Muscle of leg (tissue), 3 donors: ENCODE measurements at regions not wholly inside any gene's neighbourhood (a gene's known extent, or its start where the extent isn't known, plus 50 kb on each side); places are given as distances from the start of the nearest gene placed in this dataset.
A peak's percentile ranks its signal among the peaks of the same experiment; 100 is the strongest.

Source experiments
- DNase-seq: peaks from one replicate; pipeline ENCODE4 v3.0.0; 2013
- H3K27ac ChIP-seq: one replicate; pipeline ENCODE4 v1.5.1; 2013; ENCODE audit warnings: mild to moderate bottlenecking, low read length, control low read depth
- H3K27me3 ChIP-seq: one replicate; pipeline ENCODE4 v1.6.1; 2013; ENCODE audit warnings: low read length; ENCODE audit not compliant: control insufficient read depth, insufficient read depth
- H3K36me3 ChIP-seq: one replicate; pipeline ENCODE4 v1.6.1; 2013; ENCODE audit warnings: low read length; ENCODE audit not compliant: control insufficient read depth, insufficient read depth
- H3K4me1 ChIP-seq: one replicate; pipeline ENCODE4 v1.6.1; 2013; ENCODE audit warnings: low read length; ENCODE audit not compliant: control insufficient read depth, insufficient read depth
- H3K4me3 ChIP-seq: one replicate; pipeline ENCODE4 v1.5.1; 2013; ENCODE audit warnings: low read length, control low read depth
- H3K9me3 ChIP-seq: replicated peaks from 2 replicates; pipeline ENCODE4 v1.6.1; 2013; ENCODE audit warnings: low read depth, low read length; ENCODE audit not compliant: control insufficient read depth
- WGBS: methylation state at CpG from one replicate; pipeline ENCODE4 v1.1.5; 2013; ENCODE audit warnings: missing lambda C conversion rate; ENCODE audit not compliant: insufficient coverage; 5-methylcytosine and 5-hydroxymethylcytosine counted together

GRCh38 chr5:171612749-171613148 is 172.9 kb upstream of the SMIM23 start:
- H3K4me1 ChIP-seq, result peaks cover 17% of the 10 kb centered on the region
- 30% methylated on average over 4 of the region's 5 CpGs for WGBS
- no peaks in the 10 kb centered on the region for H3K9me3 ChIP-seq
- H3K36me3 ChIP-seq, result no peaks in the 10 kb centered on the region
- peaks cover 18% of the 10 kb centered on the region for H3K27me3 ChIP-seq
- DNase-seq, result no peak
- H3K4me3 ChIP-seq, result no peak overlapping the region
- no peak overlapping the region for H3K27ac ChIP-seq

GRCh38 chr5:171614511-171614910 is 171.1 kb upstream of the SMIM23 start:
- Histone ChIP-seq H3K9me3 (no peaks in the 10 kb centered on the region), H3K36me3 (no peaks in the 10 kb centered on the region), H3K27me3 (peaks cover 18% of the 10 kb centered on the region), H3K4me3 (no peak overlapping the region), H3K27ac (no peak overlapping the region), H3K4me1 (peaks cover 18% of the 10 kb centered on the region)
- WGBS, result no CpG with 5 or more reads among the region's 5 CpGs
- DNase-seq, result no peak

GRCh38 chr5:171614971-171615653 is 170.5 kb upstream of the SMIM23 start:
- Histone ChIP-seq H3K4me1 (peaks cover 18% of the 10 kb centered on the region), H3K9me3 (no peaks in the 10 kb centered on the region), H3K27me3 (peaks cover 18% of the 10 kb centered on the region), H3K4me3 (no peak overlapping the region), H3K27ac (no peak overlapping the region), H3K36me3 (no peaks in the 10 kb centered on the region)
- WGBS, result 18% methylated on average over 4 of the region's 22 CpGs
- peak; percentile 79 for DNase-seq

GRCh38 chr5:171615705-171616640 is 169.6 kb upstream of the SMIM23 start:
- H3K27ac ChIP-seq, result no peak overlapping the region
- no peaks in the 10 kb centered on the region for H3K9me3 ChIP-seq
- no peak overlapping the region for H3K4me3 ChIP-seq
- peak; percentile 52 for DNase-seq
- 19% methylated on average over 6 of the region's 22 CpGs for WGBS
- peaks cover 18% of the 10 kb centered on the region for H3K4me1 ChIP-seq
- peaks cover 18% of the 10 kb centered on the region for H3K27me3 ChIP-seq
- H3K36me3 ChIP-seq, result no peaks in the 10 kb centered on the region

GRCh38 chr5:171617266-171617665 is 168.4 kb upstream of the SMIM23 start:
- H3K27me3 ChIP-seq, result peaks cover 18% of the 10 kb centered on the region
- DNase-seq, result no peak
- H3K4me1 ChIP-seq, result peaks cover 18% of the 10 kb centered on the region
- WGBS, result 76% methylated on average over 9 of the region's 12 CpGs
- no peaks in the 10 kb centered on the region for H3K36me3 ChIP-seq
- H3K9me3 ChIP-seq, result no peaks in the 10 kb centered on the region
- H3K27ac ChIP-seq, result no peak overlapping the region
- H3K4me3 ChIP-seq, result no peak overlapping the region

DNA sequence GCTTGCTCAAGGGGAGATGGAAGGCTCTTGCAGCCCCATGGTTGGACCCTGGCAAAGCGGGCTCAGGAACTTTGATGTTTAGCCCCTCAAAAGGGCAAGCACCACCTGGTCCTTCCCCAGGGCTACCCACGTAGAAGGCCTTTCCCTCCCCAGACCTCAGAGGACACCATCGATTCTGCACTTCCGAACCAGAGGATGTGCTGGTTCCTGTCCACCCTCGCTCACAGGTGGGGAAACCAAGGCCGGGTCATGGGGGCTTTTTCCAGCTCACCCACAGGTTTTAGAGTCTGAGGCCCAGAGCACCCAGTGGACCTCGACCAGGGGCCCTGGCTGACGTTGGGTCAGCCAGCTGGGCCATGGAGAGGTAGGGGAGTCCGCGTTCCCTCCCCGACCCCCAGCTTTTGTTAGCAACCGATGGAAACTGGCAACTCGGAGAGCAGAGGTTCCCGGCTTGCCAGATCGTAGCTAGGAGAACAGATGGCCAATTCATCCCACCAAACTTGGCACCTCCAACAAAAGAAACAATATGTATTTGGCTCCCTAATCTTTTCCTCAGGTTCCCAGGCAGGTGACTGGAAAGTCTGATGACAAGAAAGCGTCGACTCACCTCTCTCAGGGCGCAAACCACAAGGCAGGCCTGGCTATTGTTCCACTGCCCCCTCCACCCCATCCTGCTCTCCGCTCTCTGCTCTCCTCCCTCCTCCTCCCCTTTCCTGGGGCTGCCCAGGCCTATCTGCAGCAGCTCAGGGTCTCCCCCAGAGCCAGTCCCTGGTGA is 167.6 kb upstream of the SMIM23 start:
- Histone ChIP-seq H3K27ac (peak overlapping the region; percentile 9), H3K4me1 (peaks cover 18% of the 10 kb centered on the region), H3K27me3 (peaks cover 18% of the 10 kb centered on the region), H3K36me3 (no peaks in the 10 kb centered on the region), H3K9me3 (no peaks in the 10 kb centered on the region), H3K4me3 (no peak overlapping the region)
- DNase-seq, result peak; percentile 77
- 68% methylated on average over 11 of the region's 19 CpGs for WGBS

- 60% methylated on average over 2 of the region's 7 CpGs for WGBS
- H3K36me3 ChIP-seq, result no peaks in the 10 kb centered on the region
Measured at GRCh38 chr5:171619196-171619595, 166.4 kb upstream of the SMIM23 start.

GRCh38 chr5:171619744-171620143 is 165.9 kb upstream of the SMIM23 start:
- H3K36me3 ChIP-seq, result no peaks in the 10 kb centered on the region
- no peak for DNase-seq
- WGBS, result 25% methylated on average over 1 of the region's 3 CpGs
- no peak overlapping the region for H3K27ac ChIP-seq
- peaks cover 17% of the 10 kb centered on the region for H3K4me1 ChIP-seq
- H3K4me3 ChIP-seq, result no peak overlapping the region
- no peaks in the 10 kb centered on the region for H3K9me3 ChIP-seq
- peaks cover 20% of the 10 kb centered on the region for H3K27me3 ChIP-seq

More at GRCh38 chr5:171619196-171619595, 166.4 kb upstream of the SMIM23 start:
- Histone ChIP-seq H3K9me3 (no peaks in the 10 kb centered on the region), H3K4me3 (no peak overlapping the region), H3K27ac (no peak overlapping the region), H3K4me1 (peaks cover 18% of the 10 kb centered on the region), H3K27me3 (peaks cover 20% of the 10 kb centered on the region)
- DNase-seq, result no peak

DNA sequence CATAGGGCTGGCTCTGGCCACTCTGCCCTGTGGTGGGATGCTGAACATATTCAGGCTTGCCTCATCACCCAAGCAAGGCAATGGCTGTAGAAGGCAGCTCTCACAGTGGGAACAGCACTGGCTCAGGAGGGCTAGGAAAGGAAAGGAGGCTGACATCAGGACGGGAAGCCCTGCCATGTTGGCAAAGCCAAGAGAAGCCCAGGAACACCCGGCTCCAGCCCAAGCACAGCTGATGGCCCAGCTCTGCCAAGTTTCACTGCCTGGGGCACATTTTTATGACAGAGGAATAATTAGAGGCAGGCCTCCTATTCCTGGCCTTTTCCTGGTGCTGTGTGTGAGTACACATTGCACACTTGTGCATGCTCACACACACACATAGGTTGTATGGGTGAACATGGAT is 163.6 kb upstream of the SMIM23 start:
- no peak for DNase-seq
- Histone ChIP-seq H3K27ac (no peak overlapping the region), H3K36me3 (no peaks in the 10 kb centered on the region), H3K4me1 (peaks cover 2% of the 10 kb centered on the region), H3K9me3 (no peaks in the 10 kb centered on the region), H3K27me3 (peaks cover 18% of the 10 kb centered on the region), H3K4me3 (no peak overlapping the region)
- no CpG with 5 or more reads among the region's 2 CpGs for WGBS

DNA sequence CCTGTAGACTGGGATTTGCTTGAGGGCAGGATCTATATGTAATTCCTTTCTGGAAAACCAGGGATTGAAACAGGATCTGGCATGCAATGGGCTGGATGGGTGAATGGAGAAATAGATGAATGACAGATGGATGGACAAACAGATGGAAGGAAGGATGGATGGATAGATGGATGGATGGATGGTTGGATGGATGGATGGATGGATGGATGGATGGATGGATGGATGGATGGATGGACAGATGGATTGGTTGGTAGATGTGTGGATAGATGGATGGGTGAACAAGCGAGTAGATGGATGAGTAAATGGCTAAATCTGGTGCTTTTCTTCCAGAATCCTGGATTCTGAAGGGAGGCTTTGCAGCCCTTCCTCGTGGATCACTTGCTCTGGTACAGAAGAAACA is 162.5 kb upstream of the SMIM23 start:
- Histone ChIP-seq H3K4me3 (no peak overlapping the region), H3K36me3 (no peaks in the 10 kb centered on the region), H3K27me3 (peaks cover 14% of the 10 kb centered on the region), H3K4me1 (no peaks in the 10 kb centered on the region), H3K27ac (no peak overlapping the region), H3K9me3 (no peaks in the 10 kb centered on the region)
- no peak for DNase-seq
- 69% methylated on average over 2 of the region's 2 CpGs for WGBS
